BJ (cell line): ENCODE measurements at regions not wholly inside any gene's neighbourhood (a gene's known extent, or its start where the extent isn't known, plus 50 kb on each side); places are given as distances from the start of the nearest gene placed in this dataset.

ENCODE experiments used
- CTCF ChIA-PET: fragments of 350-600 bp; formaldehyde crosslinking; extraction: SDS; loops from one replicate; lab custom pipeline; 2021; ENCODE audit warnings: antibody characterized with exemption, inconsistent platforms; lab: Yijun Ruan, JAX
- POLR2A ChIA-PET: fragments of 300-600 bp; sonication (Branson Sonifier 250); formaldehyde crosslinking; extraction: SDS; loops from one replicate; lab custom pipeline; 2021; ENCODE audit warnings: antibody characterized with exemption; lab: Charles Lee
- DNase-seq: peaks from one replicate; pipeline ENCODE4 v3.0.0-alpha.2; 2011; ENCODE audit warnings: low read depth
- H3K27me3 ChIP-seq: 2 replicates; pipeline ENCODE4 v1.6.0; 2011; ENCODE audit warnings: low read length; ENCODE audit not compliant: control insufficient read depth, insufficient read depth
- H3K36me3 ChIP-seq: 2 replicates; pipeline ENCODE4 v1.5.1; 2011; ENCODE audit warnings: low read length; ENCODE audit not compliant: control insufficient read depth, insufficient read depth
- H3K4me3 ChIP-seq: 2 replicates; pipeline ENCODE4 v1.5.1; 2011; ENCODE audit warnings: low read depth, mild to moderate bottlenecking, control low read depth, low read length
- TF ChIP-seq, protein P1 (sequence below): IDR thresholded peaks from 2 replicates; pipeline ENCODE4 v1.5.1; 2011; ENCODE audit warnings: low read depth, mild to moderate bottlenecking, control low read depth, inconsistent platforms, low read length, moderate library complexity; ENCODE audit not compliant: insufficient read depth

DNA sequence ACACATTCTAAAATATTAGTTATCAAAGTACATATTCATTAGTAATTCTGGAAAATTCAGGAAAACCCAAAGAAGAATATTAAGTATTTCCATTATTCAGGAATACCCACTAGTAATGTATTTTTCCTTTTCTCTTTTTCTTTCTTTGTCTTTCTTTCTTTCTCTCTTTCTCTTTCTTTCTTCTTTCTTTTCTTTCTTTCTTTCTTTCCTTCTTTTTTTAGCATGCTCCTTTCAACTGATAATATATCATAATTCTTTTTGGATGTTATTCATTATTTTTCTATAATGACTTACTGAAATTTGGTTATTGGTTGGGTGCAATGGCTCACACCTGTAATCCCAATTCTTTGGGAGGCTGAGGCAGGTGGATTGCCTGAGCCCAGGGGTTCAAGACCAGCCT, 175.6 kb upstream of the RAB4A start:
- ChIA-PET POLR2A (no interaction called here), CTCF (no interaction called here)
- TF ChIP-seq, protein P1, sequence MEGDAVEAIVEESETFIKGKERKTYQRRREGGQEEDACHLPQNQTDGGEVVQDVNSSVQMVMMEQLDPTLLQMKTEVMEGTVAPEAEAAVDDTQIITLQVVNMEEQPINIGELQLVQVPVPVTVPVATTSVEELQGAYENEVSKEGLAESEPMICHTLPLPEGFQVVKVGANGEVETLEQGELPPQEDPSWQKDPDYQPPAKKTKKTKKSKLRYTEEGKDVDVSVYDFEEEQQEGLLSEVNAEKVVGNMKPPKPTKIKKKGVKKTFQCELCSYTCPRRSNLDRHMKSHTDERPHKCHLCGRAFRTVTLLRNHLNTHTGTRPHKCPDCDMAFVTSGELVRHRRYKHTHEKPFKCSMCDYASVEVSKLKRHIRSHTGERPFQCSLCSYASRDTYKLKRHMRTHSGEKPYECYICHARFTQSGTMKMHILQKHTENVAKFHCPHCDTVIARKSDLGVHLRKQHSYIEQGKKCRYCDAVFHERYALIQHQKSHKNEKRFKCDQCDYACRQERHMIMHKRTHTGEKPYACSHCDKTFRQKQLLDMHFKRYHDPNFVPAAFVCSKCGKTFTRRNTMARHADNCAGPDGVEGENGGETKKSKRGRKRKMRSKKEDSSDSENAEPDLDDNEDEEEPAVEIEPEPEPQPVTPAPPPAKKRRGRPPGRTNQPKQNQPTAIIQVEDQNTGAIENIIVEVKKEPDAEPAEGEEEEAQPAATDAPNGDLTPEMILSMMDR: no peak
- DNase-seq: no peak
- H3K36me3 ChIP-seq: no peaks in the 10 kb centered on the region
- H3K4me3 ChIP-seq: no peak overlapping the region
- no peaks in the 10 kb centered on the region; the same call in 1 of the 2 replicates for H3K27me3 ChIP-seq

DNA sequence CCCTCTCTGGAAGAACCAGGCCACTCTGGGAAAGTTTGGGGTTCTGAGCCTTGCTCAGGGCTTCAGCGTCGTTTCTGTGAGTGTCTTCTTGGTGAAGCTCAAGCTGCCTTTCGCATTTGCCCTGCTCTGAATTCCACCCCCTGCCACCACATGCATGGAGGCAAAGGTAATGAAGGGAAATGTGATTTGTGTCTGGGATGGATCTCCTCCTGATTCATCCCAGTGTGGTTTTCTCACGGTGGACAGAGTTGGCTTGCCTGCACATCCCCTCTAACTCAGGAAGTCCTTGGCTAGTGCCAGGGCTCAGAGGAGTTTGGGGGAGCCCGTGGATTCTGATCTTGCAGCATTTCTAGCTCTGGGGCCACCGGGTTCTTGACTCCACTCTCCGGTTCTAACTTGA, 173.6 kb upstream of the RAB4A start:
- H3K4me3 ChIP-seq: no peak overlapping the region
- no peak for DNase-seq
- H3K27me3 ChIP-seq: no peaks in the 10 kb centered on the region; the same call in 1 of the 2 replicates
- ChIA-PET POLR2A (no interaction called here), CTCF (no interaction called here)
- TF ChIP-seq, protein P1: no peak
- no peaks in the 10 kb centered on the region for H3K36me3 ChIP-seq

DNA sequence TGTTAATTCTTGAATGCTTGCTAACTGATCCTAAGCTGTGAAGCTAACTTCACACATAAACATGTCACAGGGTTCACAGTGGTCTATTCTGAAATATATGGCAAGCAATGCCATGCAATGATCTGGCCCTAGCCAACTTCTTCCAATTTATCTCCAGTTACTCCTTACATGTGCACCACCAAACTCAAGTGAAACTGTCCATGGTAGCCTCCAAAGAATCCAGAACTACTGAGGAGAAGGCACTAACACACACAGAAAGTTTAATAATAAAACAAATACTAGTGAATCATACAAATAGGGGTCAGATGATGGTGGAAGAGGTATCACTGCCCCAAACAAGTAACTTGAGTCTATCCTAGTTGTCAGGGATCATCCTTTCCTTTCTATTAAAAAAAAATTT, 172.6 kb upstream of the RAB4A start:
- TF ChIP-seq, protein P1: no peak
- ChIA-PET POLR2A (no interaction called here), CTCF (no interaction called here)

DNA sequence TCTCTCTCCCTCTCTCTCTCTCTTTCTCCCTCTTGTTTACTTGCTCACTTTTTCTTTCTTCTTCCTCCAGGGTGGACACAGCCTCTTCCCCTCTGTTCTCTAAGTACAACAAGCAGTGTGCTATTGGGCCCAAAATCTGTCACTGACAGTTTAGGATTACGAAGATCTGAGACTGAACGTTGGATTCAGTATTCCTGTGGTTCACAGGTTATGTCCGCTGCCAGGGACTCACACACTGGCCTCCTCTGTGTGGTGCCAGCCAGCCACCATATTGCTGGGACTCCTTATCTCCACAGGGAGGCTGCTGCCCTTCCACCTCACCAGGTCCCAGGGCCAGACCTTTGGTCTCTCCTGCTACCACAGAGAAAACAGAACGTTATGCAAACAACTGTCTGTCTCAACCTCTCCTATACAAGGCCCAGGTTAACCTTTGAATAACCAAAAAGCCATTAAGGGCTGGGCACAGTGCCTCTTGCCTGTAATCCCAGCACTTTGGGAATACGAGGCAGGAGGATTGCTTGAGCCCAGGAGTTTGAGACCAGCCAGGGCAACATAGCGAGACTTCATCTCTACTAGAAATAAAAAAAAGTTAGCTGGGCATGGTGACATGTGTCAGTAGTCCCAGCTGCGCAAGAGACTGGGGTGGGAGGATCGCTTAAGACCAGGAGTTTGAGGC, 171.9 kb upstream of the RAB4A start:
- POLR2A ChIA-PET: no interaction called here
- Histone ChIP-seq H3K36me3 (no peaks in the 10 kb centered on the region), H3K4me3 (no peak overlapping the region), H3K27me3 (no peaks in the 10 kb centered on the region; the same call in 1 of the 2 replicates)
- TF ChIP-seq, protein P1: no peak
- CTCF ChIA-PET: no interaction called here
- DNase-seq: no peak

More for the DNA sequence above, 172.6 kb upstream of the RAB4A start:
- H3K4me3 ChIP-seq: no peak overlapping the region
- H3K27me3 ChIP-seq: no peaks in the 10 kb centered on the region; the same call in 1 of the 2 replicates
- no peak for DNase-seq
- no peaks in the 10 kb centered on the region for H3K36me3 ChIP-seq

DNA sequence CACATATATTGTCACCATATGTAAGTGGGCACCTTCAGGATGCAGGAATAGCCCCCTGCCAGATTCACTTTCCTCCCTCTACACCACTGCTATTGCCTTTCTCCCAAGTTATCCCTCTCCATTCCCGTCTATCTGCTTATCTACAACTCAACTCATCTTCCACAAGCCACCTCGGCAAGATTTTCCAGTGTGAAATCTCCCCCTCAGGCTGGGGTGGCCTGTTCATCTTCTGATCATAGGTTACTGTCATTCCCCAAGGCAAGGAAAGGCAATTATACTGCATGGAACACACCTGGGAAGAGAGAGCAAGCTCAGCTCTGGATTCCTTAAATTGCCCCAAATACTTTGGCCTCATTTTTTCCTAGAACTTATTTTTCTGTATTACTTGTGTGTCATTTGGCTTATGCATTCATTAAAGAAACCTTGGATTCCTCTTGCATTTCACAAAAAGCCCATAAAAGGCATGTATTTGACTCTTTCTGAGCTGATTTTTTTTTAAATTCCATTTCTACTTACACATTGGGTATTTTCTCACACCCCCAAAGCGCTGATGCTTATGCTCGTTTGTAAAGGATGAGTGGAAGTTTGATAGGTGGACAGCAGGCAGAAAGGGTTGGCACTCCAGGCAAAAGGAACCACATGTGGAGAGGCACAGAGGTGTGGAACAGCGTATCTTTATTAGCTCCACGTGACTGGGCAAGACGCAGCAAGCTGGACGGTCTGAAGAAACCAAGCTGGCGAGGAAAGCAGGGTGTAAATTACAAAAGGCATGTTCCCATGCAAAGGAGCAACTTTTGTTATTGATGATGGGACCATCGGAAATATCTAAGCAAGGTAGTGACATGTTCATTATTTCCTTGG, 169.7 kb upstream of the RAB4A start:
- CTCF ChIA-PET: interaction anchor here (1.3 kb wide), 1 partner anchor 126 kb away, joined by 4 read pairs; no protein-coding TSS in a partner anchor
- DNase-seq: no peak
- H3K36me3 ChIP-seq: no peaks in the 10 kb centered on the region

More for the DNA sequence above, 169.7 kb upstream of the RAB4A start:
- H3K27me3 ChIP-seq: peaks cover 3% of the 10 kb centered on the region
- TF ChIP-seq, protein P1: no peak
- POLR2A ChIA-PET: no interaction called here
- H3K4me3 ChIP-seq: no peak overlapping the region
